NCI-H226 (cell line): ENCODE measurements at regions not wholly inside any gene's neighbourhood (a gene's known extent, or its start where the extent isn't known, plus 50 kb on each side); places are given as distances from the start of the nearest gene placed in this dataset.
"Not testable (repeated sequence)": the region's sequence is repeated elsewhere in the genome, so short reads cannot be mapped to it uniquely, and the experiment has no call there.

Experiments used
- DNase-seq: peaks from one replicate; pipeline ENCODE4 v3.0.0-alpha.2; 2015

DNA sequence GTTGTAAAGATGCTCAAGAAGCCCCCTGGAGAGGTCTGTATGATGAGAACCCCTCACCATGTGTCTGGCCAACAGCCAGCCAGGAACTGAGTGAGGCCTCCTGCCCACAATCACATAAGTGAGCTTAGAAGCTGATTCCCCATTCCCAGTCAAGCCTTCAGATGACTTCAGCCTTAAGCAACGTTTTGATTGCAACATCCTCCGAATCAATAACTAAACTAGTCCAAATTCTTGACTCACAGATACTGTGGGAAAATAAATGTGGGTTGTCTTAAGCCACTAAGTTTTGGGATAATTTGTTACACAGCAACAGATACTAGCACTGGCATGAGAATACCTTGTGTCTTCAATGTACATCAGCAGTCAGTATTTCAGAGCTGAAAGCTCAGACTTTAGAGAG is 54.5 kb upstream of the HS3ST4 start:
- no peak for DNase-seq

DNA sequence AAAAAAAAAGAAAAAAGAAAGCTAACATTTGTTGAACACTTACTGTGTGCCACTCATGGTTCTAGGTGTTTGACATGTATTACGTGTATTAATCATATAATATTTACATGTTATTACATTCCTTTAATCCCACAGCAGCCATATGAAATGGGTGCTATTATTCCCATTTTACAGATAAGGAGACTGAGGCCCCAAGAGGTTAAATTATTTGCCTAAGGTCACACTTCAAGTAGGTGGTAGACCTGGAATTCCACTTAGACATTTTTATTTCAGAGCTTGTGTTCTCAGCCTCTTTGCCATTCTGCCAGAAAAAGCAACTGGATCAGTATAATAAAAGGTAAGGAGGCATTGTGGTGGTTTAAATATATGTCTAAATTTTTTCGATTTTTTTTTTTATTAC is 55.1 kb upstream of the HS3ST4 start:
- DNase-seq = no peak

DNA sequence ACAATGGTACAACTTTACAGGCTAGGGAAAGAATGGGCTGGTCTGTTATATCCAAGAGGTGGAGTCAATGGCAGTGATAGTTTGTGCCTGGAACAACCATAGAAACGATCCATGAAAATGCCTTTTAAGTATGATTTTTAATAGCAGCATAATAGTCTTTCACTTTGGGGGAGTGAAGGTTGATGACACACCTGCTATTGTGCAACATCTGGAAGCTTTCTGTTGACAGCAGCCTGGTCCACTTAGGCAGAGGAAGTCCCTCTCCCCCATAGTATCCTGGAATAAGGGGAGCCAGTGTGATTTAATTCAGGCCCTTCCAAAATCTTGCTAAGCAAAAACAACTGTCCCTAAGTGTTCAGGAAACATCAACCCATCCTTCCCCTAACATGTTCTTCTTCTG is 56.3 kb upstream of the HS3ST4 start:
- no peak for DNase-seq

DNA sequence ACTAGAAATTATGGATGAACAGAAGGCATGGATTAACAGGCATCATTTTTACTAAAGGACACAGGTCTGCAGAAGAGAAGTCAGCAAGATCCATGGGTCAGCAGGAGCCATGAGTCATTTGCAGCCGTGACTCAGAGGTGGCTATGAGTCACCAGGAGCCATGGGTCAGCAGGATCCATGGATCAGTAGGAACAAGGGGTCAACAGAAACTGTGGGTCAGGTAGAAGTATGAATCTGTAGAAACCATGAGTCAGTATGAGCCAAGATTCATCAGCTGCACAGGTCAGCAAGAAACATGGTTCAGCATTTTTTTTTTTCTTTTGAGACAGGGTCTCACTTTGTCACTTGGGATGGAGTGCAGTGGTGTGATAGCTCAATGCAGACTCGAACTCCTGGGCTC is 58.2 kb upstream of the HS3ST4 start:
- no peak for DNase-seq

DNA sequence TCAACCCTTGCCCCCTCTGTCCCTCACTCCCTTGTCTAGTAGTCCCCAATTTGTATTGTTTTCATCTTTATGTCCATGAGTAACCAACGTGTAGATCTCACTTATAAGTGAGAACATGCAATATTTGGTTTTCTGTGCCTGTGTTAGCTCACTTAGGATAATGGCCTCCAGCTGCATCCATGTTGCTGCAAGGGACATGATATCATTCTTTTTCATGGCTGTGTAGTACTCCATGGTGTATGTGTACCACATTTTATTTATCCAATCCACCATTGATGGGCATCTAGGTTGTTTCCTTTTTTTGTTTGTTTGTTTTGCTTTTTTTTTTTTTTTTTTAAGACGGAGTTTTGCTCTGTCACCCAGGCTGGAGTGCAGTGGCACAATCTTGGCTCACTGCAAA is 63.0 kb upstream of the HS3ST4 start:
- DNase-seq = no peak

DNA sequence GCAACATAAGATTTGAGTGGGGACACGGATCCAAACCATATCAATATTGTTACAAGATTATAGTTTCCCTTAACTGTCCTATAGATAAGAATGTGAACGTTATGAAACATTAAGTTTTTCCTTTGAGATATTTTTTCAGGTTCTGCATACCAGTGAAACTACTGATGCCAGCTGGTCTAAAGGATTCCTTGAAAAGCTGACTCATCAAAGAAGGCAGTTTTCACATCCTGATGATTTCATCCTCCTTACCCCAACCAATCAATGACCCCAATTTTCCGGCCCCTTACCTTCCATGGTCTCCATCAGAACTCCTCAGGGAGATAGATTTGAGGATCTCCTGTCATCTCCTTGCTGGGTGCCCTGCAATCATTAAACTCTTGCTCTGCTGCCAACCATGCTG is 64.1 kb upstream of the HS3ST4 start:
- DNase-seq = no peak

DNA sequence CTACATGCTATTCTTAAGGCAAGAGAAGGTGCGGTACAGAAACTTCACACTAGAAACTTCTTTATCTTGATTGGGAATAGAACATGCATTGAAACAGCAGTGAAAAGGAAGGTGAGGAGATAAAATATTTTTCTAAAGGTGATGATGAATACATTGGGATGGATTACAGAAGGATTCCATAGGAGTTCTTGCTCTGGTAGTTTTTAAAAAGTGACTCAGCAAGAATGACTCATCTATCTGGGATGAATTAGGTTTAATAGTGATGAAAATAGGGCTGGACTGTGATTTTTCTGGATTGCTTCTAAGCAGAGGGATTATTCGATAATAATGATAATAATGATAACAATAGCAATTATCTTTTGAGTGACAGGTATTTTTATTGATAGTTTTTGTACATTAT is 65.6 kb upstream of the HS3ST4 start:
- DNase-seq = no peak

DNA sequence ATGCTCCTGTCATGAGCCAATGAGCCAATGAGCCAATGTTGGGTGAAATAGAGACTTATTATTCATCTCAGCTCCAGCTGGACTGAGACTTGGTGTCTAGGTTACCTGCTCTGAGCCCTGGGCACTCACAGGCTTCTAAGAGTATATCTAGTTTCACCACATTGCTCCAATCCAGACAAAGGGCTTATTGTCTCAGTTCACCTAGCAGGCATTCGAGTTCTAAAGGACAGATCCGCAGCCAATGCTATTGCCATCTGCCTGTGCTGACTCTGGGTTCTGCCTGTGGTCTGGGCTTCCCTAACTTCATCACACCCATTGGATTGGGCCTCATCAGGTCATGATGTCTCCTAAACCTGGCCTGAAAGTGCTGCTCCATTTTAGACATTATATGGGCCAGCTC is 66.1 kb upstream of the HS3ST4 start:
- no peak for DNase-seq

DNA sequence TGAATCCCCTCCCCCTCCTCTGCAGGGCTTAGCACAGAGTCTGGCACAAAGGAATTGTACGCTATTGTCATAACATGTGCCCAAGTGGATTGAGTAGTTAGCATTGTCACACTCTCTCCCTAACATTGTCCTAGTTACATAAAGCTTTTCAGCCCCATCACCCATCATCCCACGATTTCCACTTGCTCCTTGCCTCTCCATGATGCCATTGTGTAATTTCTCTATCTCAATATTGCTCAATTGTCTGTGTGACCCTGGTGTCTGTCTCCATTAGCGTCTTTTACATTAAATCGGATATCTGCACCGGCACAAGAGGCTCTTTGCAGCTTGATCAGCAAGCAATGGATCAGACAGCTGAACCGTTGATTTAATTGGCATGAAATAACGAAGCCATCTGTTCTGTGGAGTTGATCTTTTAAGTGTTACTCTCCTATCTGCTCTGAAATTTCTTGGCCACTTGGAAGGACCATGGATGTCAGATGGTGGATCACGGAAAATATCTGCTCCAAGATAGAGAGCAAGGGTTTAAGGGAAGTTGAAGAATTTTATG is 77.0 kb upstream of the HS3ST4 start:
- DNase-seq = no peak

DNA sequence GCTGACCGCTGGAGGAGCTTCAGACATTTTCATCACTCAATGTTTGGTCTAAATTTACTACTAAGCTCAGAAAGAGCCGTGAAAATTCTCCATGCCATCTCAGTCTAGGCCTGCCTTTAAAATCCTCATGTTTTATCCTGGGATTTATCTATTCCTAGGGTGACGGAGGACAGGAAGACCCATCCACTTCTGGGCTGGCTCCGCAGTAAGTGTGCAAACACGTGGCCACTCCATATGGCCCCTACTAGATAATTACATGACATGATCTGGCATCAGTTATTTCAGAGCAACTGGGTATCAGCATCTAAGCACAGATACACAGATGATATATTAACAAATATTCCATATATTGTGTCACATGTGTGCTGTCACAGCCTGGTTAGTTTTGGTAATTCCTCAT is 77.8 kb upstream of the HS3ST4 start:
- DNase-seq = no peak

DNA sequence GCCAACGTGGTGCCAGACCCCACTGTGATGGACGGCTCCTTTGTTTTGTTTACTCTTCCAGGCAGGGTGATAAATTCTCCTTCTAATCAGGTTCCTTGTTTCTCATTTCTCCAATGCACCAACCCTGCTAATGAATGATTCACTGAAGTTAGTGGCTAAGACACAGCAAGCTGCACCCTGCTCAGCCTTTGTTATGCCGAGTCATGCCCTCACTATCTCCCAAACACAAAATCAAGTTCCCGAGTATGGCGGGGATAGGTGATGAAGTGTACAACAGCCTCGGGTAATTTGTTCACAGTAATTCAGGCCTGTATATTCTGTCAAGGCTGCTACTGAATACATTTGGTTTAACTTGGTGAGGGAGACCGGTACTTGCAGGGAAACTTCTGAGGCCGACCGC is 83.8 kb upstream of the HS3ST4 start:
- DNase-seq = no peak

DNA sequence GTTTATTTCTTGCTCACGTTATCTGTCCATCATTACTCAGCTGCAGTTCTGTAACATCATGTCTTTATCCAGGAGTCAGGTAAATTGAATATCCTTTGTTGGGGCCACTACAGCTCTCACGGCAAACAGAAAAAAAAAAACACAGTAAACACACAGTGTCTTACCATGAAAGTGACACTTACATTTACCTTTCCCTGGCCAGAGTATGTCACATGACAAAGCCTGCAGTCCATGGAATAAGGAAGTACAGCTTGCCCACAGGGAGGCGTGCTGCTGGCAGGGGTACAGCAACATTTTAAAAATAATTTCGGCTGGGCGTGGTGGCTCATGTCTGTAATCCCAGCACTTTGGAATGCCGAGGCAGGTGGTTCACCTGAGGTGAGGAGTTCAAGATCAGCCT is 85.7 kb upstream of the HS3ST4 start:
- no peak for DNase-seq

DNA sequence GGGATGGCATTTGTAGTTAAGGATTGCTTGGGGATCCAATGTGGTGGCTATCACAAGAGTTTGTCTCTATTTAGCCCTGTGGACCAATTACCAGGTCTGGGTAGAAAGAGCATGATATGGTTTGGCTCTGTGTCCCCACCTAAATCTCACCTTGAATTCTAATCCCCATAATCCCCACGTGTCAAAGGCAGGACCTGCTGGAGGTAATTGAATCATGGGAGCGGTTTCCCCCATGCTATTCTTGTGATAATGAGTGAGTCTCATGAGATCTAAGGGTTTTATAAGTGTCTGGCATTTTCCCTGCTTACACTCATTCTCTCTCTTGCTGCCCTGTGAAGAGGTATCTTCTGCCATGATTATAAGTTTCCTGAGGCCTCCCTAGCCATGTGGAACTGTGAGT is 86.4 kb upstream of the HS3ST4 start:
- DNase-seq = no peak

DNA sequence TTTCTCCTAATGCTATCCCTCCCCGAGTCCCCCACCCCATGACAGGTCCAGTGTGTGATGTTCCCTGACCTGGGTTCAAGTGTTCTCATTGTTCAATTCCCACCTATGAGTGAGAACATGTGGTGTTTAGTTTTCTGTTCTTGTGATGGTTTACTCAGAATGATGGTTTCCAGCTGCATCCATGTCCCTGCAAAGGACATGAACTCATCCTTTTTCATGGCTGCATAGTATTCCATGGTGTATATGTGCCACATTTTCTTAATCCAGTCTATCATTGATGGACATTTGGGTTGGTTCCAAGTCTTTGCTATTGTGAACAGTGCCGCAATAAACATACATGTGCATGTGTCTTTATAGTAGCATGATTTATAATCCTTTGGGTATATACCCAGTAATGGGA is 90.5 kb upstream of the HS3ST4 start:
- not testable (repeated sequence) for DNase-seq

DNA sequence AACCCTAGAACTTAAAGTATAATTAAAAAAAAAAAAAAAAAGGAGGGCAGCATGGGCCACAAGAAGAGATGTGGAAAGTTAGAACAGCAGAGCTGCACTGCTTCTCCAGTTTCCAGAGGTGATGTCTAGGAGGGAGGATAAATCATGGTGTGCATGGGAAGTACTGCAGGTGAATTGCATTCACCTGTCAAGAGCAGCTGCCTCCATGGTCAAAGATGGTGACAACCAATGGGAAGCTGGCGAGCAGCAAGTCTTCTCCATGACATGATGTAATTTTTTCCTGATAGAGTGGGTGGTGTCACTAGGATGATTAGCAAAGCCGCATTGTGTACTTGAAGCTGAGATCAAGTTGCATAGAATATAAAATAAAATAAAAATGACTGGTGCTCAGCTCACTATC is 95.6 kb upstream of the HS3ST4 start:
- no peak for DNase-seq

DNA sequence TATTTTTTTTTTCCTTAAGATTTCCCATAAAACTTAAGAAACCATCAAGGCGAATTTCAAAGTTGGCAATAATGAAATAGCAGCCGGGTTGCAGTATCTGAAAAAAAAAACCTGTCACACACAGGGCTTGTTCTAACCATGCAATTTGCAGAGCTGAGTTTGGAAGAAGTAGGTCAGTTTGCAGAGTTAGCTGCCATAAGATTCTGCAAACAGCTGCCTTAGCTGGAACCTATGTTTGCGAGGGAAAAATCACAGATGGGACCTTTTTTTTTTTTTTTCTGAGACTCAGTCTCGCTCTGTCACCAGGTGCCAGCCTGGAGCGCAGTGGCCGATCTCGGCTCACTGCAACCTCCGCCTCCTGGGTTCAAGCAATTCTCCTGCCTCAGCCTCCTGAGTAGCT is 98.5 kb upstream of the HS3ST4 start:
- DNase-seq = no peak

DNA sequence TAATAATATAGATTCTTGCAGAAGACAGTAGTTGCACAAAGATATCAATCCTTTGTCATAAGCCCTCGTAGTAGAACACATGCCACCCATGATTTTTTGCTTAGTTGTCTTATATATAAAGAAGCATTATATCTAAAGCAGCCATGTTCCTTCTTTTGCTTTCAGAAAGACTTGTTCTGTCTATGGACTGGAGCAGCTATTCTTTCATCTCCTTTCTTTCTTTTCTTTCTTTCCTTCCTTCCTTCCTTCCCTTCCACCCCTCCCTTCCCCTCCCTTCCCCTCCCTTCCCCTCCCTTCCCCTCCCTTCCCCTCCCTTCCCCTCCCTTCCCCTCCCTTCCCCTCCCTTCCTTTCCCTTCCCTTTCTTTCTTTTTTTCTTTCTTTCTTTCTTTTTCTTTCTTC is 104.0 kb upstream of the HS3ST4 start:
- DNase-seq = no peak

DNA sequence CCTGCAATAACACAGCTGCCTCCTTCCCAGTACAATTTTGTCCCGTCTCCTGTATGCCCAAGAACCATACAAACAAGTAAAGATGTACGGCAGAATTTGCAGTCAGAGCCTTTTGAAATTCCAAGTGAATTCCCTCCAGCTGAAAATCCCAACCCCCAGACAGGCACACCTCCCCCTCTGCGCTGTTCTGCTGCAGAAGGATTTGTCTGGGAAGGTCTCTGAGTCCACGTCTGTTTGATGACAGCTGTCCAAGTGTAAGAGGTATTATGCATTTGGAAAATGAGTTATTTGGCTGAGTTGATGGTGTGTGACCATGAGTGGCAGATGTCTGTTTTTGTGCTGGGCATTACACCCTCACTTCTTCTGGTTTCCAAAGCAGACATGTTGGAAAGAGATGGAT is 104.9 kb upstream of the HS3ST4 start:
- DNase-seq = no peak

DNA sequence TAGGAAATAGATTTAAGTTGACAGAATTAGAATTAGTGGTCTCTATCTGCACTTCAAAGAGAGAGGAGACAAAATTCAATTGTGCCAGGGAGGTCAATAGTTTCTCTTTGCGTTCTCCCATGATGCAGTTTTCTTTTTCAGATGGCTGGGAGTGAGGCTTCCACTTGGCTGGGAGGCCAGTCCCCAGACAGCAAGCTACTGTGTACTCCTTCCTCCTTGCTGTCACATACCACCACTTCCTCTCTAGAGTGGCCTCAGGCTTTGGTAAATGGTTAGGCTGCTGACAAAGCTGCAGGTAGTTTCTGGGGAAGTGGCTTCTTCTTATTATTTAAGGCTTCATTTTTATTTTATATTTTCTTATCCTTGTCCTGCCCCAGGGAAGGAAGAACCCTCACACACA is 106.2 kb upstream of the HS3ST4 start:
- no peak for DNase-seq

DNA sequence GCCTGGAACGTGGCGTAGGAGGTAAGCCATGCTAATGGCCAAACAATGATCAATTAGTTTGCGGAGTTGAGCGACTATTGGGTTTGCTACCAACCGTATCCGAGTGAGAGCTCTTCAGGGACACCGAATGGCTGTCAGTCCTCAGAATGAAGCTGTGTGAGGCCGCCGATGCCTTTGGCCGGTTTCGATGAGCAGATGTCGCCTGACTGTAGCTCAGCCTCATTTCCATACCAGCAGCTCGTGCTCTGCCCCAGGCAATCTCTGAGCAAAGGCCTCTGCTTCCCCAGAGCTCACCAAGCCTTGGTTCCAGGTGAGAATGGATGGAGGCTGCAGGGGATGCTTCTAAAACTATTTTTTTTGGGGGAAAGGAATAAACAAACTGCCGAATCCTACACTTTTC is 111.7 kb upstream of the HS3ST4 start:
- DNase-seq = no peak

DNA sequence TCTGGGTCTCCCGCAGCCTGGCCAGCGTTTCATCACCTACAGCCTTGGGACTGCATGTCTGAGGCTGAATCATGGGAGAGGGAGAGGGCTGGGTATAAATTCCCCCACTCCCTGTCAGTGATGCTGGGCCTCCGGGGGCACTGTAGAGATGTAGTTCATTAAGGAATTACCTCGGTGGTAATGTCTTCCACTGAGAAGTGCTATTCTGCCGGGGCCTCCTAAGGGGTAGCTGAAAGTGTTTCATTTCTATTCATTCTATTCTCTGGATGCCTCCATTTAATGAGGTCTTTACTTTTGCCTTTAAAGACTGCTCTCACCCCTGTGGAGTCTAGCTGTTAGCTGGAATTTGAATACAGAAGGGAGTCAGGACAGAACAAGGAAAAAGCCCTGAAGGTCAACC is 116.4 kb upstream of the HS3ST4 start:
- no peak for DNase-seq

DNA sequence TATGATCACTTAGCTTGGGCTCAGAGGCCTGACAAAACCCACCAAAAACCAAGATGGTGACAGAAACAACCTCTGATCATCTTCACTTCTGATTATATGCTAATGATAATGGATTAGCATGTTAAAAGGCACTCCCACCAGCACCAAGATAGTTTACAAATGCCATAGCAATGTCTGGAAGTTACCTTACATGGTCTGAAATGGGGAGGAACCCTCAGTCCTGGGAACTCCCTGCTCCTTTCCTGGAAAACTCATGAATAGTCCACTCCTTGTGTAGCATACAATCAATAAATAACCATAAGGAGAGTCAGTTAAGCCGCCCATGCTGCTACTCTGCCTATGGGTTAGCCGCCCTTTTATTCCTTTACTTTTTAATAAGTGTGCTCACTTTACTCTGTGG is 120.0 kb upstream of the HS3ST4 start:
- no peak for DNase-seq

DNA sequence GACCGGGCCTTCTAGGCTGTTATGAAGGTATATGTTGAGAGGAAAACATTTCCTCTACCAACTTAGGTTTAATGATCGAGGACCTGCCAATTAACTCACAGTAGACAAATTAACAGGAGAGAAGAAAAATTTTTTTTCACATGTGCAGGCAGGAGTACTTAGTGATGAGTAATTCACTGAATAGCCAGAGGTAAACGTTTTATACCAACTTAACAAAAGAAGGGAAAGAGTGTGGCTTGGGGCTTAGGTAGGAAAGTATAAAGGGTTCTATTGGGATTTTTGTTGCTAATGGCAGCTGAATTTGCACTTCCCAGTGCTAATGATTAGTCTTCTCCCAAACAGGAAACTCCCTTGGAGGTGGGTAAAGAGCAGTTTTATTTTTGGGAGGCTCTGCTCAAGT is 121.6 kb upstream of the HS3ST4 start:
- DNase-seq = no peak

DNA sequence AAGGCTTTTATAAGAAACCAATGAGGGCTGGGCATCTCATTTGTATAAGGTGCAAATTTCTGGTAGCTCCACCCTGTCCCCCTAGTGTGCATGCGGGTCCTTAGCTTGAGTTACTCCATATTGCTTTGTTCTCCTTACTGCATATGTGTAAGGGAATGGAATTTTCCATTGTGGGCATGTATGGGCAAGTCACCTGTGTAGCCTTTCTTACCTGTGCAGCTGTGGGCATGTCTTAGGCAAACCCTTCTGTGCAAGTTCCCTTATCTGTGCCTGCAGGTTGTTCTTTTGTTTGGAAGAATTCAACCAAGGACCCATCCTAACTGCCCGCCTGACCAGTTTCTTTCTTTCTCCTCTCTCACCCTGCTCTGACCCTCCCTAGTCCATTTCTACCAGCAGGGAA is 122.8 kb upstream of the HS3ST4 start:
- DNase-seq = no peak

DNA sequence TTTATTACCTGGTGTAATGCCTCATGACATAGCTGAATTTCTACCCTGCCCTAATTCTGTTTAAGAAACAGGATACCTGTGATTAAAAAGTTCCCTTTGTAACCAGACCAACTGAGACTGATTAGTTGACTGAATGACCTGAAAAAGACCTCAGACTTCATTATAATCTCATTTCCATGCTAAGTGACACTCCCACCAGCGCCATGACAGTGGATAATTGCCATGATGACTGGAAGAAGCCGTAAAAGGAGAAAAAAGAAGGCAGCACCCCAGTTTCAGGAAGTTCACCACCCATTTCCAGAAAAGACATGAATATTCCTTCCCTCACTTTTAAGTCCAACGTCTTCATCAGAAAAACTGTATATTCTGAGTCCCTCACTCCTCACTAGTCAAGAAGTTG is 125.6 kb upstream of the HS3ST4 start:
- no peak for DNase-seq

DNA sequence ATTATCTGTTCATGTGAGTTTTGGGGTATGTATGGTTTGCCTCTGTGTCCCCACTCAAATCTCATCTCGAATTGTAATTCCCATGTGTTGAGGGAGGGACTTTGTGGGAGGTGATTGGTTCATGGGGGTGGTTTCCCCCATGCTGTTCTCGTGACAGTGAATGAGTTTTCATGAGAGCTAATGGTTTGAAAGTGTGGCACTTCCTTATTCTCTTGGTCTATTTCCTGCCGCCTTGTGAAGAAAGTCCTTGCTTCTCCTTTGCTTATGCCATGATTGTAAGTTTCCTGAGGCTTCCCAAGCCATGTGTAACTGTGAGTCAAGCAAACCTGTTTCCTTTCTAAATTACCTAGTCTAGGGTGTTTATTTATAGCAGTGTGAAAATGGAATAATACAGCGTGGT is 128.1 kb upstream of the HS3ST4 start:
- DNase-seq = no peak
